LNCaP clone FGC (cell line): ENCODE measurements at regions not wholly inside any gene's neighbourhood (a gene's known extent, or its start where the extent isn't known, plus 50 kb on each side); places are given as distances from the start of the nearest gene placed in this dataset.

ENCODE experiments used
- DNase-seq: peaks from one replicate; pipeline ENCODE4 v3.0.0-alpha.2; 2011; ENCODE audit warnings: low read depth
- H3K4me3 ChIP-seq: 2 replicates; pipeline ENCODE4 v1.5.1; 2011; ENCODE audit warnings: mild to moderate bottlenecking, low read depth, low read length, control low read depth
- CTCF ChIP-seq: IDR thresholded peaks from 2 replicates; pipeline ENCODE4 v1.5.1; 2012; ENCODE audit warnings: mild to moderate bottlenecking; ENCODE audit not compliant: control insufficient read depth, insufficient read depth; ENCODE audit errors: extremely low read depth

GRCh38 chr11:70605846-70606245 lies 207.5 kb downstream of the CTTN start:
- DNase-seq = no peak
- TF ChIP-seq CTCF = no peak
- H3K4me3 ChIP-seq = no peak overlapping the region

- DNase-seq = no peak
- no peak overlapping the region for H3K4me3 ChIP-seq
- no peak for TF ChIP-seq CTCF
These were observed 208.1 kb downstream of the CTTN start for GRCh38 chr11:70606248-70606950.

DNA sequence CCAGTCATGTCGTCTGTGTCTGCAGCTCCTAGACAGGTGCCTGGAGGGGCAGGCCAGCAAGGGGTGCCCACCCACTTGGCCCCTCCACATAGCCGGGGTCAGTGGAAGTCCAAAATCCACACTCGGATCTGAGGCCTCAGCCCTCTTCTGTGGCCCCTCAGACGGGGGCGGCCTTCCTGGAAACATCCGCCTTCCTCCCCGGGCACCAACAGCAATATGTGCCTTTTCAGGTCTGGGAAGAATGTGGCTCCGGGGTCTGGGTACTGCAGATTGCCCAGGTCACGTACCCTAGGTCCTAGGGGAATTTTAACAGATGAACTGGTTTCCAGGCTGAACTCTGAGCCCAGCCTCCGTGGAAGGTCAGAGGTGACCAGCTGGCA lies 208.6 kb downstream of the CTTN start:
- no peak for DNase-seq
- no peak overlapping the region for H3K4me3 ChIP-seq
- no peak for TF ChIP-seq CTCF

DNA sequence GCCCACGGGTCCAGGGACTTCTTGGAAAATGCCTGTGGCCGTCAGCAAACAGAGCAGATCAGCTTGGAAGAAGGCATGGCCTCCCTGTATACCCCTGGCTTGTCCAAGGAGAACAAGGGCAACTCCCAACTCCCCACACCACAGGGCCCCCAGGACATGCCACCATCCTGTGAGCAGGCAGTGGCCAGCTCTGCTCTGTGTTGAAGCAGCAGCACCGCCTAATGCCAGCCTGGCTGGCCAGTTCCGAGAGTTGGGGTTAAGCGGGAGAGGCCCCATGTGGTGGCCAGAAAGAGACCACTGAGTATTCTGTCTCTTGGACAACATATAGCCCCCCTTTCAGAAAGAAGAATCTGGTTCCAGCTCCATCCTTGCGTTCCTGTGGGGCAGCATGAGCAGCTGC lies 209.2 kb downstream of the CTTN start:
- no peak for TF ChIP-seq CTCF
- H3K4me3 ChIP-seq = no peak overlapping the region
- no peak for DNase-seq

DNA sequence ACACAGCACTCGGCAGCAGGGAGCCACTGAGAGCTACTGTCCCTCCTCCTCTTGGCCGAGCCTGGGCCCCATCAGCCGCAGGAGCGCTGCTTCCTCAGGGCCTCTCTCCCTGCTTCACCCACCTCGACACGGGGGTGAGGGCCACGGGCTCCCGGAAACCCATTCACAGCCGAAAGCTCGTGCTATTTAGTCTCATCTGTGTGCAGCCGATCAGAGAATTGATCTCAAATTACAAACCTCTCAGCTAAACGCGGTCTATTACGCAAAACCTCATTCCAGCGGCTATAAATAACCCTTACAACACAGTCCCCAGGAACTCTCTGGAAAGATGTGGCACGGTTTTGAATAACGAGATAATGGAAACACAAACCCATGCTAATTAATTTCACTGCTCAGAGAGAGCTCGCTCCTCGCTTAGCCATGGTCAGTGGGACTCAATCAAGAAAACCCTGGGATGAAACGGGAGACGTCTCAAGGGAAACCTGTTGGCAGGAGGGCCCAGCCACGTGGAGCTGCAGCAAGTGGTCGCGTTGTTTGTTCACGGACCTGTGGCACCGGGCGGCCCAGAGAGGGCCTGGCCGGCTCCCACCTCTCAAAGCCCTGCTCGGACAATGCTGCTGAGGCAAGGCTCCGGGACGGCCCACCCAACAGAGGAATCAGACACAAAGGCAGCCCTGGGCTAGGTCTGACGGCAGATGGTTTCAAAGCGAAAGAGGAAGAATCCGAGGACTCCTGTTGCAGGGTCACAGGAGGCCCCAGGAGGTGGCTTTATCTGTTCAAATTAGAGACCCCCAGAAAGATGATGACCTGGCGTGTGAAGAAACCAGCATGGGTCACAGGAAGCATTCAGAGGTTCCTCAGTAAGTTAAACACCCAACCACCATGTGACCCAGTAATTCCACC lies 210.5 kb downstream of the CTTN start:
- no peak for DNase-seq
- TF ChIP-seq CTCF = no peak
- H3K4me3 ChIP-seq = no peak overlapping the region

DNA sequence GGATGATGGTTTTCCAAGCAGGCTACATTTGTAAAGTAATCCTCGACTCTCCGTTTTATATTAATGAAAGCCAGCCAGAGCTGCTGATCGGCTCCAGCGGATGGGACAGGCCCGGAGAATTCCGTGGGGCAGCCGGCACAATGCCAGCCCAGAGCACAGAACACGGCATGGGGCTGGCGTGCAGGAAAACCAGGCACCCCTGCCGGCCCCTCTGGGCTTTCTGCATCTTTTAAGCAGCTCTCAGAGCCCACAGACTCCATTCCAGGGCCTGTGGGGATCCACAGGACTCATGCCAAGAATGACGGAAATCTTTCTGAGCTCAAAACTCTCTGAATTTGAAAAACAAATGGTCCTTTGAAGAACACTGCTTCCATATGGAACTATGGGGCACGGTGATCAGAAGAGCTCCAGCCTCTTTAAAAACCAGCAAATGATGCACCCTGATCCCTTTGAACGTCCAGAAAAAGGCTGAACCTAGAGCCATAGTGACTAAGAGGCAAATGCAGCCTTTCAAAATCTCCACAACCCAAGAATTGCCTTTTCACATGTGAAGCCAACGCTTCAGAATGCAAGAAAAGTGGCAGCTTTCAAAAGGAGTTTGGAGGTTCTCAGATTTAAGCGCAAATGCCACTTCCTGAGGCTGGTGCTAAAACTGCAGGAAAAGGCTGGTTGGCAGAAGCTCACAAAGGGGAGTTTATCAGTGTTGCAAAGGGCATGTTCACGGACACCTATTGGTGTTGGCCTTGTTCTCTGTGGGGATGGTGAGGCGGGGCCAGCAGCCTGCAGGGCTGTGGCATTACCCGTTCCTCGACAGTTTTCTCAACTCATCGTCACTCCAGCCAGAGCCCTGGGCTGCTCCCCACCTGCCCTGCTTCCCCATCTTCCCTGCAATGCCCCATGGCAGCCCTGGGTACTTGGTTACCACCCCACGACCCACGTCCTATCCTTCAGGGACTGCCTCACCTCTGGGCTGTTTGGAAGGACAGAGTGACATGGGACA lies 212.5 kb downstream of the CTTN start:
- no peak overlapping the region for H3K4me3 ChIP-seq
- DNase-seq = no peak
- no peak for TF ChIP-seq CTCF
